ENCODE measurements at regions not wholly inside any gene's neighbourhood (a gene's known extent, or its start where the extent isn't known, plus 50 kb on each side); places are given as distances from the start of the nearest gene placed in this dataset.

DNA sequence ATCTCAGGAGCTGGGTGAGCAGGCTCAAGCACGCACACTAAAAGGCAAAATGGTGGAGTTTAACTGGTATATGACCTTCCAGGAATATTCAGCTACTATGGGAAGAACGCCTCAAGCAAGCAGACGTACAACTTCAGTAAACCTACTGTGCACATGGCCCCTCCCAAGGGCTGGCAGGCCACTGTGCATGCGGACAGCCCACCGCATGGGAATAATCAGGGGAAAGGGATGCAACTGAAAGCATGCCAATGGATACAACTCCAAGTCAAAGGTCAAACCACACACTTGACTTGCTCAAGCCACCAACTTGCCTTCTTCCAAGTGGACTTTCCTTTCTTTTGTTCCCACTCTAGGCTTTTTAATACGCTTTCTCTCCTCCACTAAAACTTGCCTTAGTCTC lies 121.6 kb upstream of the SNTG2 start:
- TF ChIP-seq CTCF (IDR thresholded peaks at IDR 0.05; ENCODE audit: low read length) (no peak), EZH2 (optimal IDR thresholded peaks at IDR 0.05; ENCODE audit: low read depth, low read length) (no peak)

Measured in MM.1S (cell line).